H1 (cell line): ENCODE measurements at regions not wholly inside any gene's neighbourhood (a gene's known extent, or its start where the extent isn't known, plus 50 kb on each side); places are given as distances from the start of the nearest gene placed in this dataset.

Experiments
- ATF3 ChIP-seq: IDR thresholded peaks from 2 replicates; pipeline ENCODE4 v1.6.1; 2011; ENCODE audit warnings: low read depth, mild to moderate bottlenecking, low read length; ENCODE audit not compliant: insufficient read depth
- BACH1 ChIP-seq: IDR thresholded peaks from 2 replicates; pipeline ENCODE4 v1.6.1; 2012; ENCODE audit warnings: low read length, improper control_type of control experiment
- CHD2 ChIP-seq: IDR thresholded peaks from 2 replicates; pipeline ENCODE4 v1.6.1; 2012; ENCODE audit warnings: low read length, improper control_type of control experiment
- CREB1 ChIP-seq: IDR thresholded peaks from 2 replicates; pipeline ENCODE4 v1.6.1; 2012; ENCODE audit warnings: inconsistent platforms
- EZH2 ChIP-seq: fragments of 200-600 bp; sonication (generic); IDR thresholded peaks from 2 replicates; pipeline ENCODE4 v1.7.1; 2012; ENCODE audit warnings: low read depth, mild to moderate bottlenecking, moderate library complexity, low read length, inconsistent platforms; ENCODE audit not compliant: severe bottlenecking
- HDAC2 ChIP-seq, 2 experiments: fragments of 300-600 bp in 1 of 2; sonication (generic) in 1 of 2; IDR thresholded peaks; 2 replicates each; pipeline ENCODE4 v1.6.1; 2011 to 2012; ENCODE audit warnings: low read depth in 2 of 2, low read length in 2 of 2, mild to moderate bottlenecking in 2 of 2, moderate library complexity in 2 of 2, borderline replicate concordance in 1 of 2, inconsistent platforms in 1 of 2
- JUND ChIP-seq: IDR thresholded peaks from 2 replicates; pipeline ENCODE4 v1.6.1; 2011; ENCODE audit warnings: mild to moderate bottlenecking, improper control_type of control experiment, low read length
- RAD21 ChIP-seq, 2 experiments: IDR thresholded peaks in 1 of 2; conservative IDR thresholded peaks in 1 of 2; 2 replicates each; pipeline ENCODE4 v1.6.1; 2011; ENCODE audit warnings: low read depth in 2 of 2, low read length in 2 of 2, improper control_type of control experiment in 1 of 2, inconsistent platforms in 1 of 2, mild to moderate bottlenecking in 1 of 2, moderate library complexity in 1 of 2
- SAP30 ChIP-seq: fragments of 300-600 bp; sonication (generic); IDR thresholded peaks from 2 replicates; pipeline ENCODE4 v1.7.1; 2012; ENCODE audit warnings: low read length, moderate library complexity, mild to moderate bottlenecking, inconsistent platforms; ENCODE audit not compliant: insufficient read depth, insufficient replicate concordance
- SP2 ChIP-seq: IDR thresholded peaks from 2 replicates; pipeline ENCODE4 v1.6.1; 2012; ENCODE audit warnings: mild to moderate bottlenecking, low read length, inconsistent platforms
- TF ChIP-seq, protein P1 (sequence below), 3 experiments: IDR thresholded peaks; 1 replicate in 2 of 3; 2 replicates in 1 of 3; pipeline versions ENCODE4 v1.5.1 to v1.6.1; 2011; ENCODE audit warnings: low read length in 3 of 3, mild to moderate bottlenecking in 3 of 3, inconsistent platforms in 2 of 3, low read depth in 1 of 3, moderate library complexity in 1 of 3; ENCODE audit not compliant: insufficient read depth in 1 of 3; ENCODE audit errors: control extremely low read depth in 1 of 3
- TF ChIP-seq, protein P2 (sequence below): IDR thresholded peaks from 2 replicates; pipeline ENCODE4 v1.6.1; 2012; ENCODE audit warnings: low read length, inconsistent platforms

DNA sequence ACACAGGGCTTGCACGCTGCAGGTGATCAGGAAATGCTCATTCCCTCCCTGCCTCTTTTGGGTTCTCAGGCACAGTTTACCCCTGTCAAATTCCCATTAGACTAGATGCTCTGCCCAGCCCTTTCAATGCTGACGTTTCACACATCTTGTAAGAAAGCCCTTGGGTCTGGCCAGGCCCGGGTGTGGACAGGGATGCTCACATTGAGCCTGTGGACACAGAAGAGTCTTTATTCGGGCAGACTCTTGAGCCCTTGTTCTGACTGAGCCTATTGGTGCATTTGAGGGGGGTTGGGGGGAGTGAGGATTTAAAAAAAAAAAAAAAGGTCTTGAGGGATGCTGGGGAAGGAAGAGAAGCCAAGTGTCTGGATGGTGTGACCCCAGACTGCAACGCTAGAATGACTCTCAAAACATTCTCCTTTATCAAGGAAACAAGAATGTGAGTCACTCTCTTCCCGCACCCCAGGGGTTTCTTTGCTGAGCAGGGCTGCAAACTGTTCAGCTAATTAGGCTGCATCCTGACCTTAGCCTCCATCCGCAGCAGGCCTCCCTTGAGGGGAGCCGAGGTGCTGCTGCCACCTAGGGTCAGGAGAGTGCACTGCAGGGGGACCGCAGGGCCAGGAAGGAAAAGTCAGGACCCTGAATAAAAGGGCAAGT is 53.6 kb upstream of the TMEM72 start (continued):
- peak; percentile 95 to 98 for TF ChIP-seq RAD21 (IDR thresholded peaks at IDR 0.05 in 1 of 2, conservative IDR thresholded peaks at IDR 0.05 in 1 of 2; ENCODE audit: low read depth in 2 of 2, low read length in 2 of 2)
- peak; percentile 54; the same call in 1 of the 2 replicates for TF ChIP-seq CHD2
- TF ChIP-seq JUND: peak; percentile 90
- no peak for TF ChIP-seq EZH2
- 0 out of 2 replicates have a peak, but pooled peaks have one; percentile 8 for TF ChIP-seq ATF3
- TF ChIP-seq, protein P1, sequence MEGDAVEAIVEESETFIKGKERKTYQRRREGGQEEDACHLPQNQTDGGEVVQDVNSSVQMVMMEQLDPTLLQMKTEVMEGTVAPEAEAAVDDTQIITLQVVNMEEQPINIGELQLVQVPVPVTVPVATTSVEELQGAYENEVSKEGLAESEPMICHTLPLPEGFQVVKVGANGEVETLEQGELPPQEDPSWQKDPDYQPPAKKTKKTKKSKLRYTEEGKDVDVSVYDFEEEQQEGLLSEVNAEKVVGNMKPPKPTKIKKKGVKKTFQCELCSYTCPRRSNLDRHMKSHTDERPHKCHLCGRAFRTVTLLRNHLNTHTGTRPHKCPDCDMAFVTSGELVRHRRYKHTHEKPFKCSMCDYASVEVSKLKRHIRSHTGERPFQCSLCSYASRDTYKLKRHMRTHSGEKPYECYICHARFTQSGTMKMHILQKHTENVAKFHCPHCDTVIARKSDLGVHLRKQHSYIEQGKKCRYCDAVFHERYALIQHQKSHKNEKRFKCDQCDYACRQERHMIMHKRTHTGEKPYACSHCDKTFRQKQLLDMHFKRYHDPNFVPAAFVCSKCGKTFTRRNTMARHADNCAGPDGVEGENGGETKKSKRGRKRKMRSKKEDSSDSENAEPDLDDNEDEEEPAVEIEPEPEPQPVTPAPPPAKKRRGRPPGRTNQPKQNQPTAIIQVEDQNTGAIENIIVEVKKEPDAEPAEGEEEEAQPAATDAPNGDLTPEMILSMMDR (IDR thresholded peaks at IDR 0.05; ENCODE audit: control extremely low read depth in 1 of 3, insufficient read depth in 1 of 3, low read depth in 1 of 3, low read length in 3 of 3): peak; percentile 91 to 99 (median 97)
- TF ChIP-seq SAP30: no peak
- TF ChIP-seq HDAC2 (IDR thresholded peaks at IDR 0.05; ENCODE audit: borderline replicate concordance in 1 of 2, low read depth in 2 of 2, low read length in 2 of 2): peak; percentile 49 to 84; a peak in 1 of 4 replicates
- TF ChIP-seq SP2: no peak
- TF ChIP-seq BACH1: no peak
- TF ChIP-seq, protein P2, sequence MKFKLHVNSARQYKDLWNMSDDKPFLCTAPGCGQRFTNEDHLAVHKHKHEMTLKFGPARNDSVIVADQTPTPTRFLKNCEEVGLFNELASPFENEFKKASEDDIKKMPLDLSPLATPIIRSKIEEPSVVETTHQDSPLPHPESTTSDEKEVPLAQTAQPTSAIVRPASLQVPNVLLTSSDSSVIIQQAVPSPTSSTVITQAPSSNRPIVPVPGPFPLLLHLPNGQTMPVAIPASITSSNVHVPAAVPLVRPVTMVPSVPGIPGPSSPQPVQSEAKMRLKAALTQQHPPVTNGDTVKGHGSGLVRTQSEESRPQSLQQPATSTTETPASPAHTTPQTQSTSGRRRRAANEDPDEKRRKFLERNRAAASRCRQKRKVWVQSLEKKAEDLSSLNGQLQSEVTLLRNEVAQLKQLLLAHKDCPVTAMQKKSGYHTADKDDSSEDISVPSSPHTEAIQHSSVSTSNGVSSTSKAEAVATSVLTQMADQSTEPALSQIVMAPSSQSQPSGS: peak; percentile 80
- peak; percentile 41; the same call in 1 of the 2 replicates for TF ChIP-seq CREB1
- TF ChIP-seq, all 59 proteins: peak for 15
